HG03442 (cell line): ENCODE measurements at regions not wholly inside any gene's neighbourhood (a gene's known extent, or its start where the extent isn't known, plus 50 kb on each side); places are given as distances from the start of the nearest gene placed in this dataset.

Experiments
- ATAC-seq: cut with Tn5 transposase; IDR thresholded peaks from one replicate; pipeline ENCODE4 v1.9.1; 2021; ENCODE audit warnings: mild to moderate bottlenecking, moderate library complexity; ENCODE audit not compliant: unreplicated experiment

DNA sequence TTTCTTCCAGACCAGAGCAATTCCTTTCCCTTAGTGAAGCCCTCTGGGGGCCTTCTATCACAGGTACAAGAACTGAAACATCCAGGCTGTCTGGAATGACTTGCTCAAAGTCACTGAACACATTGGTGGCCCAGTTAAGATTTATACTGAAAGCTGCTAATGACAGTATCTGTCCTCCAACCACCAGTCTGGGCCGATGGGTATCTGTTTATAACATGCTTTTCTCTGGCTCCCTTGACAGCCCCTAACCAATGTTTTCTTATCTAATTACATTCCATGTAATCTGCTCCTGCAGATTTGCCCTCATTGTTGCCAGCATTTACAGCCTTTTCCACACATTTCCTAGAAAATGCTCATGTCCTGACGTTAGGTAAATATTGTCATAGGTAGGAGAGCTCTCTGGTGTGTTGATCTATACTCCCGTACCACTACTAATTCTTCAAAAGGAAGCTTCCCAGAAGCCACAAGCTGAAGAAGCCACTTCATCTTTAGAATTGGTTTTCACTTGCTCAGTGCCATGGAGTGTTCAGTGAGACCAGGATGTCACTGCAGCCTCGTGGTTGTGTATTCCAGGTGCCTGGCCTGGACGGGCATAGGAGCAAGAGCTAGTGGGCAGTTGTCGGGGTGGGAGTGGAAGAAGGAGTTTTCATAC is 163.9 kb downstream of the TSEN15 start:
- no peak for ATAC-seq

DNA sequence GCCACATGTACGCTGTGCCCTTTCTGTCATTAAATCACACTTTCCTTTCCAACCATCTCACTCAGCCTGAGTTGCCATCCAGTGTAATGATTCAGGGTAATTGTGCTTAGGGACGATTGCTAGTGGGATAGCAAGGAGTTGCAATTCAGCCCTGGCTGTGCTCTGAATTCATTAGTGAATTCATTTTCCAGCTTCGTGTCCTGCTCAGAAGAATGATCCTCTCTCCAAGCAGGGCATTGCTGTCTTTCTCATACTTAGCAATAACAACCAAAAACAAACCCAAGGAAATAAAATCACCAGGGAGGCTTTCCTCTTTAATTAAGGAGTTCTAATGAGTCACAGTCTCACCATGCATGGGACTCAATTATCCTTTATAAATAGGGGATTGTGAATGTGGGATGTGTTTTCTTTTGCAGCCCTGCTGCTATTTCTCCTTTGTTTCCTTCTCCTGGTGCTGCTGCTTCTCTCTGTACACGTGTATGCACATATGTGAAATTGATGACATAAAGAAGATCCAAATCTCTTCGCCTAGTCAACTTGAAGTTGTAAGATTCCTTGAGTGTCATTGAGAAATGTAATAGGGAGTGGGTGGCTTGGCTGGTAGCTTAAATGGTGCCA is 167.0 kb downstream of the TSEN15 start:
- ATAC-seq: no peak

DNA sequence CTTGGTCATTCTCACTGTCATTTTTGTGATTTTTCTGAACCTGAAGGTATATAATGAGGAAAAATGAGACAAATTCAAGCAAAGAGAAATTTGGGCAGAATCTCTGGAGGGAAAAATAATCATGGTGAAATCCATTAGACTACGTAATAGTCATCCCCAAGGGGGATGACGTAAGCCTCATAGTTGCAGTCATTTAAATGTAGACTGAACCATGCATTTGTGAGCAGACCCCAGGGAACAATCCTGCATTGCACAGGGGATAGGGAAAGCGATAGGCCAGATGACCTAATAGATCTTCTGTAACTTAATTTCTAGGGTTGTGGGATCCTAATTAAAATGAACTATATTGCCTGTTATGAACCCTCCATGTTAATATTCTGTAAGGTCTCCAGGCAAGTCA is 167.4 kb upstream of the C1orf21 start:
- no peak for ATAC-seq

DNA sequence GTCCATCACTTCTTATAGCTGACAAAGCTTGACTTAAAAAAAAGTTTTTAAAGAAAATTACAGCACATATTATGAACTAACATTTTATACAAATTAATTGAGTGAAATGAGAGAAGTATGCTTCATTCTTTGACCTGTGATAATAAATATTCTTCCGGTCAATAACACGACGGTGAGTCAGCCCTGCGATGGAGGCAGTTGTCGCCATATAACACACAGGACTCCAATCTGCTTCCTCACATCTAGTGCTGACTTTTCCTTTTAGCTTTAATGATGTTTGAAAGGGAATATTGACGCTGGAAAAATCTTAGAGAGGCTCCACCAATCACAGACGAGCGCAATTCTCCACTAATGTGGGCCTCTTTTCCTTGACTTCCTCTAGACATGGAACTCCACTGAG is 166.9 kb upstream of the C1orf21 start:
- no peak for ATAC-seq

DNA sequence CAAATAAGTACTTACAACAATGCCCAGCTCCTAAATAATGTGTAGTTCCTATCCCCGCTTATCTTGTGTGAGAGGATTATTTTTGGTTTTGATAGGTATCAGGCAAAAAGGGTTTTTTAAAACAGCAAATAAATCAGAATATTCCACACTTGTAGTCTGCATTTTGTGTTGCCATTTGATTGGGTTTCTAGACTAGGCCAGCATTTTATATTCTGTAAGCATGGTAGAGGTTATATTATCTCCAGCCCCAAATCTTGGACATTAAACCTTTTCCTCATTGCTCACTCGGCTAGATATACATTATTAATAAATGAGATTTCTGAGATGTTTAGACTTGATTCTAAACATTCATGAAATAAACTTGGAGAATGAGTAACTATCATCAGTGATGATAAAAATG is 165.7 kb upstream of the C1orf21 start:
- ATAC-seq: no peak

DNA sequence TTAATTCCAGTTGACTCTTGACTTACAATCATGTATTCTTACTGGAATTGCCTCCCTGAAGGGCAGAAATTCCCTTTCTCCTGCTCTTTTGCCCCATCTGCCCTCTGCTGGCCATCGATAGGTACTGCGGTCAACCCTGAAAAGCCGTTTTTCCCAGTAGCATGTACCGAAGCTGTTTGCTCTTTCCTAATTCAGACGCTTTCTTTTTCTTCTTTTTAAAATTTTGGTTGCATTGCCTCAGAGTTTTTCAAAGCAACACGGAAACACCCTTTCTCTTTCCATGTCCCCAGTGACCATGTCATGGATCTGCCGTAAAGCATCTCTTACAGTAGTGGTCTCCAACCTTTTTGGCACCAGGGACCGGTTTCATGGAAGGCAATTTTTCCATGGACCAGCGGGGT is 164.2 kb upstream of the C1orf21 start:
- no peak for ATAC-seq

DNA sequence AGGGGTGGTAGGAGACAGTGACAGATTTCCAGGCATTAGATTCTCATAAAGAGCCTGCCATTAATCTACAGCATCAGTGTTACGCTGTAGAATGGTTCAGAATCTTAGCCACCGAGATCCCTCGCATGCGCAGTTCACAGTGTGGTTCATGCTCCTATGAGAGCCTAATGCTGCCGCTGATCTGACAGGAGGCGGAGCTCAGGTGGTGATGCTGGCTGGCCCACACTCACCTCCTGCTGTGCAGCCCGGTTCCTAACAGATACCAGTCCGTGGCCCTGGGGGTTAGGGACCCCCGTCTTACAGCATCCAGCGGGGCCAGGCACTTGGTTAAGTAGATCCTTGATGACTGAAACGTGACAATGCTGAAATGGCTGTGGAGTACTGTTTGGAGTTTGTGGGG is 163.6 kb upstream of the C1orf21 start:
- ATAC-seq: no peak

DNA sequence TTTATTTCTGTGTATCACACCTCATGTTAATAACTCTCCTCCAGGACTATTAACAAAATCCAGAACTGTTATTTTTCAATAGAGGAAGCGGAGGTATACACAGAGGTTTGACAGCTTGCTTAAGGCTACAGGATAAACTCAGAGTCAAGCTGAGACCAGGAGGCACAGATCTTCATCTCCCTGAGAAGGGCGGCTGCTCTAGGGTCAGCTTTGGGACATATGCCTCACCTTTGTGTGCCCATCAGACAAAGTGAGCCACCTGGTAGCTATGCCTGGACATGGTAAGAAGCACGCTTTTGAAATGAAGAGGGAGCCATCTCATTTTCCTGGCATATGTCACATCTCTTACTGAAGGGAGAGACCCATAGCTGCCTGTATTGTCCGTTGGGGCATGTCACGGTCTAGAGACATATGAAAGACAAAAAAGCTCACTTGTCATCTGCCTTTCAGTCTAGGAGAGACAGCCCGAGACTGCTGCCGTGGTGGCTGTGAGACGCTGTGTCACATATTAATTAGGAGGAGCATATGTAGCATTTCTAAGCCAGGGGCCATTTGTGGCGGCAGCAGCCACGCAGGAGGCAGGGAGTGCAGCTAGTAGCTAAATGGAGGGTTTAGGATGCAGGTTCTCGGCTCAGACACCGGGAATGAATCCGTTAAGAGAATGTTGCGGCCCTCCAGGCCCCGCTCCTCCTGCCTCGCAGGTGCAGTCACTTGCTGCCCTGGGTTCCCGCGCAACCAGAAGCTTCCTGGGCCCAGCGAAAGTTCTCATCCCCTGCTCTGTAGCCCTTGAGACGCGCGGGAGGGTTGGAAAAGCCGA is 161.3 kb upstream of the C1orf21 start:
- no peak for ATAC-seq

DNA sequence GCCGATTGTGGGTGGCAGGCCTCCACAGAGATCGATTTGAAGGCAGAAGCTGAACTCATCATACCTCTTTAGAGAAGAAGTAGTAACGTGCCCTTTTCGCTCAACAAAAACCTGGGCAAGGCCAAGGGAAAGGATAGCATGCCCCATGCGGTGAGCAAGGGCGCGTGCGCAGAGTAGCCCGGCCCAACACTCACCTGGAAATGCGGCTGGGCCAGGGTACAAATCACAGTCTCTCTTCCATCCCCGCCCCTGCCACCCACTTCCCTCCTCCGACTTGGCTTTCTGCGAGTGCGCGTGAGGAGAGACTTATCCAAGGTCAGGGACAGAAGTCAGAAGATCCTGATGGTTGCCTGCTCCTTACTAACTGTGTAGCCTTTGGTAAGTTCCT is 160.7 kb upstream of the C1orf21 start:
- no peak for ATAC-seq

DNA sequence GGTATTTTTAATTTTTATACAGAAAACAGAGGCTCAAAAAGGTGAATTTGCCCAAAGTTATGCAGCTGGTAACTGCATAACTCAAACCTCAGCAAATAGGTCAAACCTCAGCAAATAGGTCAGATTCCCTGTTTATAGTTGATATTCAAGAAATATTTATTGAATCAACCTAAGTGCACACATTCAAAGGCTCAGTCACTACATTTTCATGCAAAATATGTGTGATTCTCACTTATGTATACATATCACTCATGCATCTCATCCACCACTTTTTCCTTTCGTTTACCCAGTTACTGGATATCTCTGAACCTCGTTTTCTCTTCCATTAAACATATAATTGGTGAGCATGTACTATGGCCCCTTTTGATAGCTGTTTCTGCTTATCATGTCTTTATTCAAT is 158.3 kb upstream of the C1orf21 start:
- ATAC-seq: no peak

DNA sequence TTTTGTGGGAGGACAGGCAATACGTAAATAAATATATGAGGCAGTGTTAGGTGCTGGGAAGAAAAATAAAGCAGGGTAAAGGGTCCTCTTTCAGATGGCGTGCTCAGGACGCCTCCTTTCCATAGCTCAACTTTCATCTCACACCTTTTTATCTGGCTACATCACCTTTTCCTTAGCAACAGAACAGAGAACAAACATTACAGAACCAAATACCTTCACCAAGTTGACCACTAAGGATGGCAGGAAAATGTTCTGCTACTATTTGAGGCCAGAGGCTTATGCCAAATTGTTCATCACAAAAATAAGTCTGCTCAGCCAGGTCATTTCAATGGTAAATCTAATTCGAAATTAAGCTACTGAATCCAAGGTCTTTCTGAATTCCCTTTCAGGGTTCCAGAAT is 149.2 kb upstream of the C1orf21 start:
- ATAC-seq: no peak

DNA sequence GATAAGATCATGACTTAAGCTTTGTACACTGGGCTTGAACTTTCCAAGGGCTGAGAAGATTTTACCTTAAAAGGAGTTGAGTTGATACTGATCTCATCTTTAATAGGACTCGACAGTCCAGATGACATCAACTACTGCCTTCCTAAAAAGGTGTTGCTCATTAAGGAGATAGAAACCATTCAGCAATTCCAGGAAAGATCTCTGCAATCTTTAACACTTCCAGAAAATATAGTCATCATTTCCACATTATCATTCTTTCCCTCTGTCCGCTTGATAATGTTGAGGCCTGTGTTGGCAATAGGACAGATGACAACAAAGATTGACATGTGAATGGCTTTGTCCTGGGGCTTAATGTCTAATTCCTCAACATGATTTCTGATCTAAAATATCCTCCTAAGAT is 145.4 kb upstream of the C1orf21 start:
- ATAC-seq: no peak

DNA sequence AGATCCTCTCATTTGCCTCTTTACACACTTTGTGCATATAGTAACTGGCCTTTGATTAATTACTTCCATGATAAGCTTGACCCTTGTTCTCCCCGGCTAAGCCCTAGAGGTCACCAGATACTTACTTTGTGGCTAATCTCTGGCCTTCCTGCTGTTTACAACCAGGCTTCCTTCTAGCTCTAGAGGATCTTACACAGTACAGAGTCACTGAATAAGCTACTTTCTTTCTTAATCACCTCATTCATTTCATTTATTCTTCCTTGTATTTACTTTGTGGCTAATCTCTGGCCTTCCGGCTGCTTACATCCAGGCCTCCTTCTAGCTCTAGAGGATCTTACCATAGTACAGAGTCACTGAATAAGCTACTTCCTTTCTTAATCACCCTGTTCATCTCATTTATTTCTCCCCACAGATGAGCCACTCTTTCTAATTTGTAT is 144.3 kb upstream of the C1orf21 start:
- no peak for ATAC-seq

DNA sequence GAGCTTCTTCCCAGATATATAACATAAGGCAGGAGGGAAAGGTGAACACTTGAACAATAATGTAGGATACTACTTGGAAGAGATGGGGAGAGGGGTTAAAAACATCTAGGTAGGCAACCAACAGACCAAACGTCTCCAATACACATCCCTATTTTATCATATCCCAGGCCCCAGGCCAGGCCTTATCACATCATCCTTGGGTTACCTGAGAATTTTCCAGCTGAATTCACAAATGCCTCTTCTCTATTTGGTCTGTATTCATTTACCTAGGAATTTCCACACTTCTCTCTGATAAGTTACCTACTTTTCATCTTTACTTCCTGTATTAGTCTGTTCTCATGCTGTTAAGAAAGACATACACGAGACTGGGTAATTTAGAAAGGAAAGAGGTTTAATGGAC is 141.9 kb upstream of the C1orf21 start:
- no peak for ATAC-seq

DNA sequence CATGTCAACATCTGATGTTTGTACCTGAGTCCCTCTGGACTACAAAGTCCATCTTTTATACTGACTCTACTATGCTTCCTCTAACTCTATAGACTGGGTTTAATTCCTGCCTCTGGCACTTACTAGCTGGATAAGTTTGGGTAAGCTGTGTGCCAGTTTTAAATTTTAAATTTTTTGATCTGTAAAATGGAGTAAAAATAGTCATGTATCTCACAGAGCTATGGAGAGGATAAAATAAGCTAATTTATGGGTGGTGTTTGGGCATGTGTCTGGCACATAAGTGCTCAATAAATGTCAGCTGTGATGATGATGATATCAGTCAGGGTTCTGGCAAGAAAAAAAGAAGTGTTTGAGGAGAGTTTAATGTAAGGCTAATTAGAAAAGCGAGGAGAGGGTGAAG is 139.2 kb upstream of the C1orf21 start:
- ATAC-seq: no peak

DNA sequence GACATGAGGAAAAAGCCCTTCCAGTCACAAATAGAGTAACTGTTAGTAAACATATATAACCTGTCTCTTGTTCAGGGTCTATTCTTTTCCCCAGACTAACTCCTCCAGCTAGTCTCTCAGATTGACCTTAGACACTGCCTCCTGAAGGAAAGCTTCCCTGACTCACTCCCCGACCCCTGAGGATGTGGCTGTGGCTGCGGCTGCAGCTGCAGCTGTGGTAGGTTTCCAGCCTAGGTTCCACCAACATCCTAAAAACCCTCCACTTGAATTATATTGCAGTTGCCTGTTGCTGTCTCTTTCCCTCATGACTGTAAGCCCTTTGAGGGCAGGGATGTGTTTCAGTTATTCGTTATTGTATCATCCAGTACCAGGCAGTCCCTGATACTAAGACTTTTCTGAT is 132.9 kb upstream of the C1orf21 start:
- no peak for ATAC-seq

DNA sequence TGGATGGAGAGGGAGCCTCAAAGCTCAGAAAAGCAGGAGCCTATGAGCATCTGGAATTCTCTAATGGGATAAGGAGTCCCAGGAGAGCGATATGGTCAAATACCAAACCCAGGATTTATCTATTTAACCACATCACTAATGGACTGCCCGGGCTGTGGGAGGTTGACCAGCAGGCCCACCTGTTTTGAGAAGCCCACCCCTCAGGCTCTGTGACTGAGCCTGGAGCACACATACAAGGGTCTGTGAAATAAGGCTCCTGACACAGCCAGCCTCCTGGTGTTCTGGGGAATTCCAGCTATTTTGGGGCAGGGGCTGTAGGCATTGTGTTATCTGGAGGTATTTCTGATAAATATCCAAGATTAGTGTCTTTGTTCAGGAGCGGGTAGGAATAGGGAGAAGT is 132.0 kb upstream of the C1orf21 start:
- no peak for ATAC-seq

DNA sequence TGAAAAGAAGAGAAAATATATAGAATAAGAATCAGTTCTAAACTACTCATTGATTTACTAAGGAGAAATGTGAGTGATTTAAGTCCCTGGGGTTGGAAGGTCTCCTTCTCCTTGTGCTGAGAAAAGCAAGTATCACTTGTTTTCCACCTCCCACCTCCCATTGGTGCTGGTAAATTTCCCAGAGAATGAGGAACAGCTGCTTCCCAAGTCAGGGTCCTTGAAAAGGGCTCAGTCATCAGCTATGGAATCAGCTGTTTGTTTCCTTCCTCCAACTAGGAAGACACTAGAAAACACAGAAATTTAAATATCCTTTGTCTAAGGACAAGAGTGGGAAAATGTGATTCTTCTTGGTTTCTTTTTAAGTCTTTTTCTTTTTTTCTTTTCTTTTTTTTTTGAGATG is 131.3 kb upstream of the C1orf21 start:
- ATAC-seq: no peak

DNA sequence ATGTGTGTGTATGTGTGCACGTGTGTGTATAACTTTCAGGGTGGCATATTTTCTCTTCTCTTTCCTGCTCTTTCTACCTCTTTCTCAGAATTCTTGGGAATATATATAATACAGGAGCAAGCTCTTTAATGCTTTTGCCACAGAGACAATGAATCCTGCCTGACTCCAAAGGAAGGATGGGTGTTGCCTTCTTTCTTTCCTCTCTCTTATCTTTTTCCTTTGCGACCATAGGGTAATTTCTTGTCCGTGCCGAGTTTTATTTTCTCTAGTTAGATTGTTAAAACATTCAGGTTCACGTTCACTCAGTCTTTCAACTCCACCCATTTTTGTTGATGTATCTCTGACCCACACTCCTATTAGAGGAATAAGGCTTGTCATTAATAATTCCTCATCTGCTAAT is 129.0 kb upstream of the C1orf21 start:
- no peak for ATAC-seq

DNA sequence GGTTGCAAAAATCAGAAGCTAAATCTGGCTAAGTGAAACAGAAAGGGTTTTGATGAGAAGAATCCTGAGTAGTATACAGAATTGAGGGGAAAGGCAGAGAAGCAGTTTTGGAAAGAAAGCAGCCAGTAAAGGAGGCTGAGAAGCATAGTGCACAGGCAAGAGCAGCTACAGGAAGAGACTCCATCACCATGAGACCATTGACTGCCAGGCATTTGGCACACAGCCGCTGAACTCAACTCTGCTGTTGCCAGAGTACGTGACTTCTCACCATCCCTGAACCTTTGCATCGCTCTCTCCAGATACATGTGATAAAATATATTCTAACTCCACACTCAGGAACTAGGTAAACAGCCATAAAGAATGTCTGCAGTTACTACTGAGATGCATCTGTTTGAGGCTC is 128.3 kb upstream of the C1orf21 start:
- ATAC-seq: no peak

DNA sequence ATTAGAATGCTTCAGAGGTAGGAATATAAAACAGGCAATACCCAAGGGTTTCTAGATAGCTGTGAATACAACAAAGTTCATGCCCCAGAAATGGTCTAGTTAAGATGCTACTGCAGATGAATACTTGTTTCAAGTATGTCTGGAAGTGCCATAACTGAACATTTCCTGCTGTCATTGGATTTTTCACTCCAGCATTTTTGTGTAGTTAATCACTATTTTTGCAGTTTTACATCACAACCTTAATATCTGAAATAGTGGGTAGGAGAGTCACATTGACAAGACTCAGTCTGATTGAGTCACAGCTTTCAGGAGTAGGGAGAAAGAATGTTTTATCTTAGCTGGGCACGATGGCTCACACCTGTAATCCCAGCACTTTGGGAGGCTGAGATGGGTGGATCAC is 126.4 kb upstream of the C1orf21 start:
- ATAC-seq: no peak

DNA sequence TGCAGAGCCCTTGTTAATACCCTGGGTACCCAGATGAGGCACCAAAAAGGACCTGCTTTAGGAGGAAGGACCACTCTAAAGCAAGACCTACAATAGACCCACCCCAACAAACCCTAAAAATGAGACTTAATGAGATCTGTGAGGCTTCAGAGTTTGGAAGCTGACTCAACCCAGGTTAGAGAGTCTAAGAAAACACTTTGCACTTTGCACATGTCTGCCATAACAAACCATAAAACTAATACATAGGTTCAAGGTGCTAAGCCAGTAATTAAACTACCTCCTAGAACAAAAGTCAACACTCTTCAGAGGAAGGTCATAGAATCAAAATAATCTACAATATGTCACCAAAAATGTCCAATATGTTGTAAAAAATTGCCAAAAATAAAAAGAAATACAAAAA is 124.7 kb upstream of the C1orf21 start:
- ATAC-seq: no peak
